ENCODE measurements at regions not wholly inside any gene's neighbourhood (a gene's known extent, or its start where the extent isn't known, plus 50 kb on each side); places are given as distances from the start of the nearest gene placed in this dataset.
"Not testable (repeated sequence)": the region's sequence is repeated elsewhere in the genome, so short reads cannot be mapped to it uniquely, and the experiment has no call there.

DNA sequence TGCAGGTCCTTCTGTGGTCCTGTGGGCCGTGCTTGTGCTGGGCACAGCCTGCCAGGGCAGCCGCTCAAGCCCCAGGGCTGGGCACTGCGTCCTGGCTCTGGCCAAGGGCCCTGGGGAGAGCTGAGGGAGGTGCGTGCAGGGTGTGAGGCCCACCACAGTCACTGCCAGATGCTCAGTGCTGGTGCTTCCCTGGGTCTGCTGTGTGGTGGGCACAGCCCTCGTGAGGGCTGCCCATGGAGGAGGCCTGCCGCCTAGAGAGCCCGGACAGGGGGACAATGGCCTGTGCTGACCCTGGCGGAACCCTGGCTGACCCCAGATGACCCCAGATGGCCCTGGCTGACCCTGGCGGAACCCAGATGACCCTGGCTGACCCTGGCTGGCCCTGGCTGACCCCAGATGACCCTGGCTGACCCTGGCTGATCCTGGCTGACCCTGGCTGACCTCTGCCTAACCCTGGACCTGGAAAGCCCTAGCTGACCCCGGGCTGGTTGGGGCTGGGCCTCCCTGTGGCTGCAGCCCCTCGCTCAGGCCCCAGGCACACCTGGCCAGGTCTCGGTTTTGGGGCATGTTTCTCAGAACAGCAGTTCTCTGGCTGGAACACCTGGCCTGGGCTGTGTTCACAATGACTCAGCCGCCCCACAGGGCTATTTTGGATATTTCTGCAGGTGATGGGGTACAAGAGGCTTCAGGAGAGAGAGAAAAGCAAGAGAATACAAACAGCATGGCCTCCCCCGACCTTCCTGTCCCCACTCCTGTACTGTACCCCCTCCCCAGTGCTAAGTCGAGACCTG, 55.4 kb downstream of the TMEM121 start:
- no peak for DNase-seq

DNA sequence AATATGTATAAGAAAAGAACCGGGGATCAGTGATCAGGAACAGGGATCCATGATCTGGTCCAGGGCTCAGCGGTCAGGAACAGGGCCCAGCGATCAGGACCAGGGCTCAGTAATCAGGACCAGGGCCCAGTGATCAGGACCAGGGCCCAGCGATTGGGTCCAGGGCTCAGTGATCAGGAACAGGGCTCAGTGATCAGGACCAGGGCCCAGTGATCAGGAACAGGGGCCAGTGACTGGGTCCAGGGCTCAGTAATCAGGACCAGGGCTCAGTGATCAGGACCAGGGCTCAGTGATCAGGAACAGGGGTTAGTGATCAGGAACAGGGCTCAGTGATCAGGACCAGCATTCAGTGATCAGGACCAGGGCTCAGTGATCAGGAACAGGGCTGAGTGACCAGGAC, 56.3 kb downstream of the TMEM121 start:
- DNase-seq: no peak

DNA sequence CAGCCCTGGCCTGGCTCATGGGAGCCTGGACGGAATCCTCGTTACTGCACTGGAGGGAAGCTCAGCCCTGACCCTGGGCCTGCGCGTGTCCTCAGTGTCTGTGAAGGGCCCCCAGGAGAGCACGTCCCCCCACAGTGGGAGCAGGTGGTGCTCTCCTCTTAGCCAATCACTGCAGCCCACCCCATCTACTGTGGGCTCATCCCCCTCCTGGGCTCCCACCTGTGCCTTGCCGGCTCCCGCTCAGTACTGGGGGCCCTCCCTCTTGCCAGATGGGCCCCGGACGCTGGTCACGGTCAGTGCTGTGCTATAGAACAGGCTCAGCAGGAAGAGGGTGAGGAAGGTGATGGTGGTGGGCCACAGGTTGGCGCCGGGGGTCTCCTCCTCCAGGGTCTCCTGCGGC, 57.5 kb downstream of the TMEM121 start:
- not testable (repeated sequence) for DNase-seq

DNA sequence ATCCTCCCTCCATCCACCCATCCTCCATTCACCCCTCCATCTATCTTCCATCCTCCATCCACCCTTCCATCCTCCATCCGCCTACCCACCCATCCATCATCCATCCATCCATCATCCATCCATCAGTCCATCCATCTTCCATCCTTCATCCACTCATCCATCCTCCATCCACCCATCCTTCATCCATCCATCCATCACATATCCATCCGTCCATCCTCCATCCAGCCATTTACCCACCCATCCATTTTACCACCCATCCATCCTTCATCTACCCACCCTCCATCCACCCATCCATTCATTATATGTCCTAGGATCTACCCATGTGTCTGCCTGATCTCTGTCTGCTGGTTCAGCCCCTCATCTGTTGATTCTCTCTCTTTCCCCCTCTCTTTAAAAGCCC, 58.9 kb downstream of the TMEM121 start:
- DNase-seq: not testable (repeated sequence)

DNA sequence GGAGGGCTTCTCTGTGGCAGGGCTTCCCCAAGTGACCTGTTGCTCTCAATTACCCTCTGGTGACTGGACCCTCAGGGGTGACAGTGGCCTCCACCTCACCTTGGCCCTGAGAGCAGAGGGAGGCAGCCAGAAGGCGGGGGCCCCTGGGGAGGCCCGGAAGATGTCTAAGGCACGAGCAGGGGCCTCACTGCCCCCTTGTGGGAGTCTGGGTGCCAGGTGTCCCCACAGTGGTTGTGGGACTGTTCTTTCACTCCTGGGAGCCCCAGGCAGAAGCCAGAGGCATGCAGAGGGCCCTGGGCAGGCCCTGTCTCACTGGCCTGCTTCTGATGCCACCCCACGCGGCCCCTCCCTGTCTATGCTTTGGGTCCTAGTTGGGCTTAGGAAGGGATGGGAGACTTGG, 59.3 kb downstream of the TMEM121 start:
- DNase-seq: not testable (repeated sequence)

DNA sequence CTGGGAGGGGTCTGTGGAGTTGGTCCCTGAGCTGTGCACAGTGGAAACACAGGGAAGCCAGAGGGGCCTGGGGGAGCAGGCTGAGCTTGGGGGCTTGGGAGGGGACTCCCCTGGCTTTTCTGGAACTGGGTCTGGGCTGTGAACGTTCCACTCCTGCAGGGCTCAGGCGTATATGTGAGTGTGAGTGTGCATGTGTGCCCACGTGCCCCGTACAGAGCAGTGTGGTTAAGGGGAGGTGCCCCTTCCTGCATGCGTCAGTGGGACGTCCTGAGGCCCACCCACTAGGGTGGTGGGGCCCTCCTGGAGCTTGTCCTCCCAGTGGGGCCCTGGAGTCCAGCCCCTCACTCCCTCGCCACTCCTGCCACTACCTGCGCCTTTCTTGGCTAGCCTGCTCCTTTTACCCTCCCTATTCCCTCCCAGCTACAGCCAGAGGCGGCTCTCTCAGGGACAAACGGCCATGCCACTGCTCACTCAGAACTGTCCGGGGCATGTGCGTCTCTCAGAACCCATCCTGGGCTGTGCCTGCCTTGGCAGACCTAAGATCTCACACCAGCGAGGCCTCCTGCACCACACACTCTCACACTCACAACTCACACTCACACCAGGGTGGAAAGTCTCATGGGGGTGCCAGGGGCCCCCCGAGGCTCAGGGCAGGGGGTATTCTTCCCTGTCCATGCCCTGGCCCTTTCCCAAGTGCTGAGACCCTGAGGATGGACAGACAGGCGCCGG, 59.9 kb downstream of the TMEM121 start:
- not testable (repeated sequence) for DNase-seq

DNA sequence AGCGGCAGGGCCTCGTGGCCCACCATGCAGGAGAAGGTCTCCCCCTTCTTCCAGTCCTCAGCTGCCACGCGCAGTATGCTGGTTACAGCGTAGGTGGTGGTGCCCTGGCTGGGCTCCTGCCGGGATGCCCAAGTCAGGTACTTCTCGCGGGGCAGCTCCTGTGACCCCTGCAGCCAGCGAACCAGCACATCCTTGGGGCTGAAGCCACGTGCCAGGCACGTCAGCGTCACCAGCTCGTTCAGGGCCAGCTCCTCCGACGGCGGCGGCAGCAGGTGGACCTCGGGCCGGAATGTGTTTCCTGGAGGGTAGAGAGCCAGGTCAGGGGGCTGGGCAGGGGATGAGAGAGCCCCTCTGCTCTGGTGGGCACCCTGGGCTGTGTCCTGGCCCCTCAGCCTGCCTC, 60.7 kb downstream of the TMEM121 start:
- DNase-seq: not testable (repeated sequence)

DNA sequence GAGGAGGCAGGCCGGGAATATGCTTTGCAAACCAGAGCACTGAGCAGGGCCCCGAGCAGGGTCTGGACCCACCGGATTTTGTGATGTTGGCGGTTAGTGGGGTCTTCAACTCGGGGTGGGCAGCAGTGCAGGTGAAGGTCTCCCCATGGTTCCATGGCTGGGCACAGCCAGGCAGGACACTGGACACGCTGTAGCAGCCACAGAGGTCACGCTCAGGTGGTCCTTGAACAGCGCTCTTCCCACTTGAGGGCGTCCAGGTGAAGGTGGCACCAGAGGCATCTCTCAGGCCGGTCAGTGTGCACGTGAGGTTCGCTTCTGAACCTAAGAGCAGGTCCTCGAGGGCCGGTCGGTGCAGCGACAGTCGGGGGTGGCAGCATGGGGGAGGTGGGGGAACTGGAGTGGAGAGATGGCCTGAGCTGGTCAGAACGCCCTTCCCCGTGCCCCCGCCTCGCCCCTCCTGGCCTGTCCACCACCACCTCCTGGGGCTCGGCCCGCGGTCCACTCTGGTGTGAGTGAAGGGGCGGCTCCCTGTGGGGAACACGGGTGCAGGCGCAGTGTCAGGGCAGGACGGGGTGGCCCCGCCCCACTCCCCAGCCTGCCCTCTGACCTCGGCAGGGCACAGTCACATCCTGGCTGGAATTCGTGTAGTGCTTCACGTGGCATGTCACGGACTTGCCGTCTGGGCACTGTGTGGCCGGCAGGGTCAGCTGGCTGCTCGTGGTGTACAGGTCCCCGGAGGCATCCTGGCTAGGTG, 61.3 kb downstream of the TMEM121 start:
- DNase-seq: not testable (repeated sequence)

DNA sequence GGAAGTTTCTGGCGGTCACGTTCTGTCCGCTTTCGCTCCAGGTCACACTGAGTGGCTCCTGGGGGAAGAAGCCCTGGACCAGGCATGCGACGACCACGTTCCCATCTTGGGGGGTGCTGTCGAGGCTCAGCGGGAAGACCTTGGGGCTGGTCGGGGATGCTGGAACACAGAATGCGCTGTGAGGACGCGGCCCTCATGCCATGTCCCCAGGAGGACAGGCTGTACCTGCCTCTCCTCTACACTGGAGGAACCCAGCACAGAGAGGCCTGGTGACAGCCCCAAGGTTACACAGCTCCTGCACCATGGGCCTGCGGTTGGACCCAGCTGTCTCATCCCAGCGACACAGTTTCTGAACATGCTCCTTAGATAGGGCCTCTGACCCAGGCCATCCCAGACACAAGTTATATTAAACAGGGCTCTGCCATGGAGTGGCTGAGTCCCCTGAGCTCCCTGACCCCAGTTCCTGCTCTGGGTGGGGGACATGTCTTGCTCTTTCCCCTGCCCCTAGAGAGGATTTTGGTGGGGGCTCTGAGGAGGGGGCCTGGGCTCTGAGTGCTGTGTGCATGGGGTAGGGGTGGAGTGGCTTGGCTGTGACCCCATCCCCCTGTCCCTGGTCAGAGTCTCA, 62.0 kb downstream of the TMEM121 start:
- DNase-seq: no peak

DNA sequence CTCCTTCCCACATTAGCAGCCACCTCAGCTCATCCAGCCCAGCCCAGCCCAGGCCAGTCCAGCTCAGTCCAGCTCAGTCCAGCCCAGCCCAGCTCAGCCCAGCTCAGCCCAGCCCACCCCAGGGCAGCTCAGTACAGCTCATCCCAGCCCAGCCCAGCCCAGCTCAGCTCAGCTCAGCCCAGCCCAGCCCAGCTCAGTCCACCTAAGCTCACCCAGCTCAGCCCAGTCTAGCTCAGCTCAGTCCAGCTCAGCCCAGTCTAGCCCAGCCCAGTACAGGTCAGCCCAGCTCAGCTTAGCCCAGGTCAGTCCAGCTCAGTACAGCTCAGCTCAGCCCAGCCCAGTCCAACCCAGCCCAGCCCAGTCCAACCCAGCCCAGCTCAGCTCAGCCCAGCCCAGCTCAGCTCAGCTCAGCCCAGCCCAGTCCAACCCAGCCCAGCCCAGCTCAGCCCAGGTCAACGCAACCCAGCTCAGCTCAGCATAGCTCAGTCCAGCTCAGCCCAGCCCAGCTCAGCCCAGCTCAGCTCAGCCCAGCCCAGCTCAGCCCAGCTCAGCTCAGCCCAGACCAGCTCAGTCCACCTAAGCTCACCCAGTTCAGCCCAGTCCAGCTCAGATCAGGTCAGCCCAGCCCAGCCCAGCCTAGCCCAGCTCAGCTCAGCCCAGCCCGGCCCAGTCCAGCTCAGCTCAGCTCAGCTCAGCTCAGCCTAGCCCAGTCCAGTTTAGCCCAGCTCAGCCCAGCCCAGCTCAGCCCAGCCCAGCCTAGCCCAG, 63.0 kb downstream of the TMEM121 start:
- DNase-seq: no peak

DNA sequence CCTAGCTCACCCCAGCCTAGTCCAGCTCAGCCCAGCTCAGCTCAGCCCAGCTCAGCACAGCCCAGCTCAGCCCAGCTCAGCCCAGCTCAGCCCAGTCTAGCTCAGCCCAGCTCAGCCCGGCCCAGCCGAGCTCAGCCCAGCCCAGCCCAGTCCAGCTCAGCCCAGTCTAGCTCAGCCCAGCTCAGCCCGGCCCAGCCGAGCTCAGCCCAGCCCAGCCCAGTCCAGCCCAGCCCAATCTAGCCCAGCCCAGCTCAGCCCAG, 63.5 kb downstream of the TMEM121 start:
- DNase-seq: not testable (repeated sequence)

DNA sequence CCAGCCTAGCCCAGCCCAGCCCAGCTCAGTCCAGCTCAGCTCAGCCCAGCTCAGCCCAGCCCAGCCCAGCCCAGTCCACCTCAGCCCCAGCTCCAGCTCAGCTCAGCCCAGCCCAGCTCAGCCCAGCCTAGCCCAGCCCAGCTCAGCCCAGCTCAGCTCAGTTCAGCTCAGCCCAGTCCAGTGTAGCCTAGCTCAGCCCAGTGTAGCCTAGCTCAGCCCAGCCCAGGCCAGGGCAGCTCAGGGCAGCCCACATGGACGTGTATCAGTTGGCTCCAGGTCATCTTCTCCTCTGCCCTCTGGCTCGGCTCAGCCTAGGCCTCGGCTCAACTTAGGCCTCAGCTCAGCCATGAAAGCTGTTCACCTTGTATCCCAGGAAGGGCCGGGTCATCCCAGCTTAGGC, 64.7 kb downstream of the TMEM121 start:
- DNase-seq: no peak

DNA sequence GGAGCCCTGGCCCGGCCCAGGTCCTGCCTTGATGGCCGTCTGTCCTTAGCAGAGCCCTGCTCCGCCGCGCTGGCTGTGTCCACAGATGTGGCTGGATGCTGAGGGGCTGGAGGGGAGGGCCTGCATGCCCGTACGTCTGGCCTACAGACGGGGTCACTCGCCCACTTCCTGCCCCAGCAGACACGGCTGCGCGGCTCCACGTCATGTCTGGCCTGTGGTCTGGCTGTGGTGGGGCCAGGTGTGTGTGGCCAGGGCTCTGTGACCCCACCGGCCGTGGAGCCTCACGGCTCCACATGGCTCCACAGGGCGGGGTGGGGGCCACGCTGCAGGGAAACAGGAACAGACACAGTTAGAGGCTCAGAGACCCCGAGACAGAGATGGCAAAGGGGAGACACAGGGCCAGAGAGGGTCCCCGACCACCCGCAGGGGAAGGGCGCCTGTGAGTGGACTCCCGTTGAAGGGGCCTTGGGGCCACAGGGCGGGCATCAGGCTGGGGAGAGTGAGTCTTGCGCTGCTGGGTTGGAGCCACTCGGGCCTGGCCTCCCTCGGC, 65.5 kb downstream of the TMEM121 start:
- not testable (repeated sequence) for DNase-seq

DNA sequence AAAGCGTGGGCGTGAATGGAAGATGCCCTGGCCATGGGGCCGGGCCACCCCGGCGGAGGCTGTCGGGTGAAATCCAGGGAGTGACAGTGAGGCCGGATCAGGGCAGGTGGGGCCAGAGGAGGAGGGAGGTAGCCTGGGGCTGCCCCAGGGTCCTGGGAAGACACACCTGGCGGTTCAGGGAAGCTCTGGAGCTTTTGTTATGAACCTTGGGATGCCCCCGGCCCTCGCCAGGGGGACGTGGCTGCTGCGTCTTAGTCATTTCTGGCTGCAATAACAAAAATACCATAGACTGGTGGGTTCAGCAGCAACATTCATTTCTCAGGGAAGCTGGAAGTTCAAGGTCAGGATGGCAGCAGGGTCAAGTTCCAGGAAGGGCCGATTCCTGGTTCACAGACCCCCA, 66.3 kb downstream of the TMEM121 start:
- DNase-seq: not testable (repeated sequence)

DNA sequence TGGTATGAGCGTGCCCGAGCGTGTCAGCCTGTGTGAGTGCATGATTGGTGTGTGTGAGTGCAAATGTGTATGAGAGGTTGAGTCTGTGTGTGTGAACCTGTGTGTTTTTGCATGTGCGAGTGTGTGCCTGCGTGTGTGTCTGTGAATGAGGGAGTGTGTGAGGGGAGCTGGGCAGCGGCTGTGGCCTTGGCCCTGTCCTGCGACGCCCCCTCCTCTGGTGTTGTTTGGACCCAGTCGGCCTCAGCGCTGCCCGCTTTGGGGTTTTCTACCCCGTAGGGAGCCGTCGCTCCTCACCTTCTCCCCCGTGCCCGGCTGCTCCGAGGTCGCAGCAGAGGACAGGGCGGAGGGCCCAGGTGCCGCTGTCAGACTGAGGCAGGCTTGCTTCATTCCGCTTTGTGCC, 69.0 kb downstream of the TMEM121 start:
- not testable (repeated sequence) for DNase-seq

DNA sequence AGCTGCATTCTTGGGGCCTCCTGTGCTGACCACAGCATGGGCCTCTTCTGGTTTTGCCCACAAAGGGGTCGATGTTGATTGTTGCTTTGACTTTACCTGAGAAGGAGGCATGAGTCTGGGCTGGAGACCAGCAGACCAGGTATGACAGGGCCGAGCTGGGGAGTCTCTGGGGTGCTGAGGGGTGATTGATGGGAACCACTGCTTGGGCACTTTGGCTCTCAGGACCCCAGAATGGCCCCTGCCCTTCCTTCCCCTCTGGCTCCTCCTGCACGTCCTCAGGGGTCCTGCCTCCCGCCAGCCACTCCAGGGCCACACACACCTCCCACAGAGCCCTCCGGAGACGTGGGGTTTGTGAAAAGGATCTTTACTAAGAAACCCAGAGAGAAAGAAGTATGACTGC, 70.0 kb downstream of the TMEM121 start:
- DNase-seq: not testable (repeated sequence)

DNA sequence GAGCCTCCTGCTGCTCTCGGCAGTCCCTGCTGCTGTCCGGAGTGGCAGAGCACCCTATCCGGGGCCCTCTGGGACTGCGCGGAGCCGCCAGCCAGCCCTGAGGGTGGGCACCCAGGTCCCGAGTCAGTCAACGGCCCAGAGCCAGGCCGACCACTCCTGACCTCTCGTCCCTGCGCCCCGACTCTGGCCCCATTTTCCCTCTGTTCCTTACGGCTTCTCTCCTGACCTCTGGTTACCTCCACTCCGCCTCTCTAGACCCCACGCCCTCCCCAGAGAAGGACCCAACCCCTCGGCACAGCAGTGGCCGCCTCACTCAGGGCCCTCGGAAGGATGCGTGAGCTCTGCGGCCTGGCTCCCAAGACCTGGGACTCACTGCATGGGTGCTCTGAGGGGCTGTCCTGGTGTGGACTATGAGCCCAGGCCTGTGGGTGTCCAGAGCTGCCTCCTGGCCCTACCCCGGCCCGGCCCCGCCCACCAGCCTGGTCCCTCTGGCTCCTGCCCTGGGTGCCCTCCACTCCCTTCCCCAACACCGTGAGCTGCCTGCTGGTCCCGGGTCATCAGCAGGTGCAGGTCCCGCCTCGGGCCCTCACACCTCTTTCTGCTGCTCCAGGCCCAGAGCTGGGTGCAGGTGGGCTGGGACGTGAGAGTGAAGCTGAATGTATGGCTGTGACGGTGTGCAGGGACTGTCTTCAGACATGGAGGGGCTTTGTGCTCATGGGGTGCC, 71.8 kb downstream of the TMEM121 start:
- not testable (repeated sequence) for DNase-seq

DNA sequence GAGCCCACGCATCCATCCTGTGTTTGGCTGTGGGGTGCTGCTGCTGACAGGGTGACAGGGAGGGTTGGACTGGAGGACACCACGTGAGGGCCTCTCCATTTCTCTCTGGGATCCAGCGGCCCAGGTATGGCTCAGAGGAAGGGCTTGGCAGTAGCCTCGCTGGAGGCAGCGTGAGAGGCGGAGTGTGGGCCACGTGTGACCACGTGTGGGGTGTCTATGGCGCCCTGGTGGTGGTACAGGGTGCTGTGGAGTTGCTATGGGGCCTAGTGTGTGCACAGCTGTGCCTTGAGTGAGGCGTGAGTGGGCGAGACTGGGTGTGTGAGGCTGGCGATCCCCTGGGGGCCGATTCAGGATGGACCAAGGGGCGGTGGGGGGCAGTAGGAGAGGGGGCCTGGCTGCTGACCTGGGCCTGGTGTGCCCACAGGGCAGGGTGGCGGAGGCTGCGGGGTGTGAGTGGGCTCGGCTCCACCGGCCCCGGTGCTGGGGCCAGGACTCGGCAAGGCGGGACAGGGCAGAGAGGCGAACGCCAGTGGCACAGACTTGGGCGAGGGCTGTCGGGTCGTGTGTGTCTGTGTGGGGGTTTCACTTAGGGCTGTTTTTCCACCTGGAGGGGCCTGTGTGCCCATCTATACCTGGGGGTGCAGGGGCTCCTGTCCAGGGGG, 72.7 kb downstream of the TMEM121 start:
- DNase-seq: not testable (repeated sequence)

DNA sequence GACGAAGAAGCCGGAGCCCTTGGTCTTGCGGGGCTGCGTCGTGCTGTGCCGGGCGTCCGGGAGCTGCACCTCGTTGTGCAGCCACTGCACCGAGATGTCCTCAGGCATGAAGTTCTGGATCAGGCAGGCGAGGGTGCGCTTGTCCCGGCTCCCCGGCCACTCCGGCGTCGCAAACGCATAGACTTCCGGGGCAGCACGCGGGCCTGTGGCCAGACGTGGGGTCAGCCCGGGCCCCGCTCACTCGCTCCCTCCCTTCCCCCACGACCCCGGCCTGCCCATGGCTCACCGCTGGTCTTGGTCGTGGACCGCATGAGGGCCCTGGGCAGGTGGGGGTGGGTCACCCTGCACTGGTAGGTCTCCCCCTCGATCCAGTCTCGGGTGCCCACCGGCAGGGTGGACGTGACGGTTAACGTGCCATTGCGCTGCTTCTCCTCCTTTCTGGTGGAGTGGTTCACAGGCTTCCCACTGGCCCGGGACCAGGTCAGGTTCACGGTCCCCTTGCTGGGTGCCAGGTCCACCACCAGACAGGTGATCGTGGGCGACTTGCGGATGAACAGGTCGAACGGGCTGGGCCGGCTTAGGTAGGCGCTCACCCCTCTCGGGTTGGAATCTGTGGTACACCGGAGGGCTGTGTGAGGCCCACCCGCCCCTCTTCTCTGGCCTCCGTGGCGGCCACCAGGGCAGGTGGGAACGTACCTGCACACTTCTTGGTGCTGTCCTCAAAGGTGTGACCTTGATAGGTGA, 74.0 kb downstream of the TMEM121 start:
- not testable (repeated sequence) for DNase-seq

DNA sequence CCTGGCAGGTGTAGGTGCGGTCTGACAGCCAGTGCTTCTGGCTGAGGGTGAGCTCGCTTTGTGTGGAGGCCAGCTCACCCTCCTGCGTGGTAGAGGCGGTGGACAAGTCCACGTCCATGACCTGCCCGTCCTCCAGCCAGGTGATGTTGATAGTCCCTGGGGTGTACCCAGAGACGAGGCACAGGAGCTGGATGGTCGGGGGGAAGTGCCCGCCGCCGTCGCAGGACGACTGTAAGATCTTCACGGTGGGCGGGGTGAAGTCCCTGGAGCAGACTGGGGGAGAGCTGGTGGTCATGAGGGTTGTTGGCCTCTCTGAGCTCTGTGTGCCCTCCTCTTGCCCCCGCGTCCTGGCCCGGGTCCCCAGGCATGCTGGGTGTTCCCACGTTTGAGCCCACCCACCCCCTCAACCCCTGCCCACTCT, 74.6 kb downstream of the TMEM121 start:
- DNase-seq: no peak
